ENCODE measurements at regions not wholly inside any gene's neighbourhood (a gene's known extent, or its start where the extent isn't known, plus 50 kb on each side); places are given as distances from the start of the nearest gene placed in this dataset.

- Histone ChIP-seq H3K4me3 (ENCODE audit: low read length) (no peak overlapping the region), H3K4me1 (ENCODE audit: insufficient read depth, low read length) (no peaks in the 10 kb centered on the region), H3K9me3 (ENCODE audit: low read length) (peaks cover 3% of the 10 kb centered on the region), H3K27me3 (ENCODE audit: insufficient read depth, low read length) (no peaks in the 10 kb centered on the region), H3K36me3 (ENCODE audit: insufficient read depth, low read length) (no peaks in the 10 kb centered on the region), H2AFZ (ENCODE audit: low read depth, low read length) (no peak overlapping the region)
These were observed 536.7 kb upstream of the TNP1 start for GRCh38 chr2:217396586-217396985.

DNA sequence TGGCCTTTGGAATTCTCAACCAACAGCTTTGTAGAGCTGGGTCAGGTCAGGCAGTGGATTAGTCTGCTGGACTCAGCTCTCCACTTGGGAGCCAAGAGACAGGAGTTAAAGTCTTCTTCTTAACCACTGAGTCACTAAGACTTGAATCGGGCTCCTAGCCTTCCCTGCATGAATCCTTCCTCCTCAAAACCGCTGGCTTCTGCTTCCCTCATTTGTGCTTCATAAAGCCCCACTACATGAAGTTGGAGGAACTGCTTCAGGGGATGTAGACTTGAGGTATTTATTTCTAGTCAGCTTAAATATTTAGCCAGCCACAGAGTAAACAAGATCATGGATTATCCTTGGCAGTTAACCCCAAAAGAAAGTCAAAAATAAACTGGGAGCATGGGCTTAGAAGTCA, 536.3 kb upstream of the TNP1 start:
- no peaks in the 10 kb centered on the region for H3K27me3 ChIP-seq (ENCODE audit: insufficient read depth, low read length)
- H3K9me3 ChIP-seq (ENCODE audit: low read length): peaks cover 3% of the 10 kb centered on the region
- H3K36me3 ChIP-seq (ENCODE audit: insufficient read depth, low read length): no peaks in the 10 kb centered on the region
- no peak overlapping the region for H2AFZ ChIP-seq (ENCODE audit: low read depth, low read length)
- H3K4me1 ChIP-seq (ENCODE audit: insufficient read depth, low read length): no peaks in the 10 kb centered on the region
- H3K4me3 ChIP-seq (ENCODE audit: low read length): no peak overlapping the region

- Histone ChIP-seq H3K4me1 (ENCODE audit: insufficient read depth, low read length) (no peaks in the 10 kb centered on the region), H3K9me3 (ENCODE audit: low read length) (peaks cover 9% of the 10 kb centered on the region), H3K4me3 (ENCODE audit: low read length) (no peak overlapping the region), H3K27me3 (ENCODE audit: insufficient read depth, low read length) (no peaks in the 10 kb centered on the region), H2AFZ (ENCODE audit: low read depth, low read length) (no peak overlapping the region), H3K36me3 (ENCODE audit: insufficient read depth, low read length) (no peaks in the 10 kb centered on the region)
These were observed 534.9 kb upstream of the TNP1 start for GRCh38 chr2:217394510-217395351.

- H3K4me3 ChIP-seq (ENCODE audit: low read length): no peak overlapping the region
- no peaks in the 10 kb centered on the region for H3K27me3 ChIP-seq (ENCODE audit: insufficient read depth, low read length)
- no peaks in the 10 kb centered on the region for H3K4me1 ChIP-seq (ENCODE audit: insufficient read depth, low read length)
- H3K9me3 ChIP-seq (ENCODE audit: low read length): peaks cover 9% of the 10 kb centered on the region
- no peaks in the 10 kb centered on the region for H3K36me3 ChIP-seq (ENCODE audit: insufficient read depth, low read length)
- no peak overlapping the region for H2AFZ ChIP-seq (ENCODE audit: low read depth, low read length)
These were observed 533.7 kb upstream of the TNP1 start for GRCh38 chr2:217393585-217394032.

DNA sequence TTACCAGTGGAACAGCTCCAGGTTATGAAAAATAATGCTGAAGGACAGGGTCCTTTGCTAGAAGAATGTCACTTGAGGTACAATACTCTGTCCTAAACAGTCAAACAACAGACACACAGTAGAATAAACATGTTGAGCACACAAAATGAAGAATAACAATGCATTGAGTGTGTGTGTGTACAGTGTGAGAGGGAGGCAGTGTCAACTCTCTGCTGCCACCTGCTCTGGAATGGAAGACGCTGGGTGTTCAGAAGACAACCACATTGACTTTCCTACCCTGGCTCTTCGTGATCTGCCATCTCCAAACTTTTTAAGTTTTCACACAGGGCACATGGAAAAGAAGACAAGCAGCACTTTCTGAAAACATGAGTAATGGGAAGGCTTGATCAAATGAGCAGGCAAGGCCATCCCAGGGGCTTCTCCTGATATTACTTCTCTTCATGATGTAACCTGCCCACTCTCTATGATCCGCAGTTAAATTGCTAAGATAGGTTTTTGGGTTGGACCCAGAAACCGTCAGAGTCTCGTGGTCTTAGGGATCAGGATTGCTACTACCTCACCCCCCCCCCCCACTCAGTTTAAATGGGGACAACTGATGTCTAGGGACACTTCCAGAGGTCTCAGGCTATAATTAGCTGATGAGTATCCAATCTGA, 533.2 kb upstream of the TNP1 start:
- Histone ChIP-seq H3K4me1 (ENCODE audit: insufficient read depth, low read length) (peaks cover under 1% of the 10 kb centered on the region), H3K36me3 (ENCODE audit: insufficient read depth, low read length) (no peaks in the 10 kb centered on the region), H3K9me3 (ENCODE audit: low read length) (peaks cover 9% of the 10 kb centered on the region), H3K27me3 (ENCODE audit: insufficient read depth, low read length) (no peaks in the 10 kb centered on the region), H3K4me3 (ENCODE audit: low read length) (no peak overlapping the region), H2AFZ (ENCODE audit: low read depth, low read length) (no peak overlapping the region)

DNA sequence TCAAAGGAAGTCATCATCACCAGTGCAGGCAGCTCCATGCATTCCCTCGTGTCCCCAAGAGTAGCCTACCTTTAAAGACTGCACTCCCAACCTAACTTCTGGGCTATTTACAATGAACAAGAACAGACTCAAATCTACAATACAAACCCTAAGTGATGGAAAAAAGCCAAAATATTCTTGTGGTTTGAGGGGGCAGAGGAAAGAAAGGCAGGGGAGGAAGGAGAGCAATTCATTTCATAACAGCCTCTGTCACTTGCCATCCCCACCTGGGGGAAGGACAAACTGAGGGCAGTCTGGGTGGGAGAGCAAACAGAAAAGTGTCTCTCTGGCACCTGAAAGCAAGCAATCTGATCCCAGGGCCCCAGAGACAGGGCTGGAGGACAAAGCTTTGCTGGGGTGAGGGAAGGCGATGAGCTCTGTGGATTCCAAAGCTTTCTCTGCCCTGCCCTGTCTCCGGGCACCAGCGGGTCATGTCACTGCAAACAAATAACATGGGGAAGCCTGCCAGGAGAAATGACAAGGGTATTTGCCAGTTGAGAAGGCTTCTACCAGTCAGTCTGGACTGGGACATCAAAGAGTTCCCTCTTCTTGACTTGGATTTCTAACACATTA, 528.0 kb upstream of the TNP1 start:
- H3K9me3 ChIP-seq (ENCODE audit: low read length): peaks cover 9% of the 10 kb centered on the region
- H3K4me3 ChIP-seq (ENCODE audit: low read length): no peak overlapping the region
- H3K4me1 ChIP-seq (ENCODE audit: insufficient read depth, low read length): peaks cover 4% of the 10 kb centered on the region
- no peak overlapping the region for H2AFZ ChIP-seq (ENCODE audit: low read depth, low read length)
- H3K36me3 ChIP-seq (ENCODE audit: insufficient read depth, low read length): no peaks in the 10 kb centered on the region
- H3K27me3 ChIP-seq (ENCODE audit: insufficient read depth, low read length): no peaks in the 10 kb centered on the region

DNA sequence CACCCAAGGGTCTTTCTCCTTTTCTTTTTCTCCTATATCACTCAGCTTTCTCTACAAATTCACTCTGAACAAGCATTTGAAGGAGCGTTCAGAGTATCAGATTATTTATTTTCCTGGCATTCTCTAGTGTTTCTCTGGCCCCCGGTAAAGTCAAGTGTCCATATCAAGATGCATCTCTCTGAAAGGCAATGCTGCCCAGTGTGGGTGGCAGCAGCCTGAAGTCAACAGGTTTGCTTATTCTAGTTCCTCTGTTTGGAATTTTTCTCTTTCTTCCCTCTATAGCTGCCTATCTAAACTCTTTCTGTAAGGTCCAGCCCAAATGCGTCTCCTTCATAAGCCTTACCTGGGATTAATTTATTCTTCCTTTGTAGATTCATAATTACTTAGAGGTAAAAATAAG, 526.2 kb upstream of the TNP1 start:
- Histone ChIP-seq H2AFZ (ENCODE audit: low read depth, low read length) (no peak overlapping the region), H3K4me3 (ENCODE audit: low read length) (no peak overlapping the region), H3K4me1 (ENCODE audit: insufficient read depth, low read length) (peaks cover 4% of the 10 kb centered on the region), H3K9me3 (ENCODE audit: low read length) (peaks cover 6% of the 10 kb centered on the region), H3K36me3 (ENCODE audit: insufficient read depth, low read length) (no peaks in the 10 kb centered on the region), H3K27me3 (ENCODE audit: insufficient read depth, low read length) (no peaks in the 10 kb centered on the region)

GRCh38 chr2:217383620-217384019, 523.8 kb upstream of the TNP1 start:
- H3K4me1 ChIP-seq (ENCODE audit: insufficient read depth, low read length): peaks cover 4% of the 10 kb centered on the region
- H3K36me3 ChIP-seq (ENCODE audit: insufficient read depth, low read length): no peaks in the 10 kb centered on the region
- no peak overlapping the region for H3K4me3 ChIP-seq (ENCODE audit: low read length)
- H3K9me3 ChIP-seq (ENCODE audit: low read length): no peaks in the 10 kb centered on the region
- no peaks in the 10 kb centered on the region for H3K27me3 ChIP-seq (ENCODE audit: insufficient read depth, low read length)
- H2AFZ ChIP-seq (ENCODE audit: low read depth, low read length): no peak overlapping the region

DNA sequence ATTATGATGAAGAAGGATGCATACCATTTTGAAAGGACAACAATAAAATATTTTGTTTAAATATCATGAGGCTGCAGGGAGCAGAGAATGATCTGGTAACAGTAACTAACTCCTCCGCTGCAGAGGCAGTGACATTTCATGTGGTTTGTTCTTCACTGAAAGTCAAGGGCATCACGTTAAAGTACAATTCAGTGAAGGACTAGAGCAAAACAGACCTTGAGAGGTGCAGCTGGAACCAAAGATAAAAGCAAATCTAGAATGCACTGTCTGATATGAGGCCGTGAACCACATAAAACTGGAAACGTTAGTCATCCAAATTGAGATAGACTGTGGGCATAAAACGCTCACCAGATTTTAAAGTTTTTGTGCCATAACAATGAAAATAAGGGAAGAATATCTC, 522.9 kb upstream of the TNP1 start:
- H2AFZ ChIP-seq (ENCODE audit: low read depth, low read length): no peak overlapping the region
- no peaks in the 10 kb centered on the region for H3K27me3 ChIP-seq (ENCODE audit: insufficient read depth, low read length)
- no peaks in the 10 kb centered on the region for H3K36me3 ChIP-seq (ENCODE audit: insufficient read depth, low read length)
- no peak overlapping the region for H3K4me3 ChIP-seq (ENCODE audit: low read length)
- no peaks in the 10 kb centered on the region for H3K9me3 ChIP-seq (ENCODE audit: low read length)
- H3K4me1 ChIP-seq (ENCODE audit: insufficient read depth, low read length): peaks cover under 1% of the 10 kb centered on the region

GRCh38 chr2:217379807-217380206, 519.9 kb upstream of the TNP1 start:
- no peaks in the 10 kb centered on the region for H3K27me3 ChIP-seq (ENCODE audit: insufficient read depth, low read length)
- H2AFZ ChIP-seq (ENCODE audit: low read depth, low read length): no peak overlapping the region
- H3K36me3 ChIP-seq (ENCODE audit: insufficient read depth, low read length): no peaks in the 10 kb centered on the region
- H3K4me1 ChIP-seq (ENCODE audit: insufficient read depth, low read length): no peaks in the 10 kb centered on the region
- H3K9me3 ChIP-seq (ENCODE audit: low read length): no peaks in the 10 kb centered on the region
- no peak overlapping the region for H3K4me3 ChIP-seq (ENCODE audit: low read length)

GRCh38 chr2:217372794-217373193, 512.9 kb upstream of the TNP1 start:
- no peak overlapping the region for H3K4me3 ChIP-seq (ENCODE audit: low read length)
- H3K36me3 ChIP-seq (ENCODE audit: insufficient read depth, low read length): no peaks in the 10 kb centered on the region
- H3K27me3 ChIP-seq (ENCODE audit: insufficient read depth, low read length): no peaks in the 10 kb centered on the region
- no peak overlapping the region for H2AFZ ChIP-seq (ENCODE audit: low read depth, low read length)
- H3K4me1 ChIP-seq (ENCODE audit: insufficient read depth, low read length): peaks cover 10% of the 10 kb centered on the region
- no peaks in the 10 kb centered on the region for H3K9me3 ChIP-seq (ENCODE audit: low read length)

- Histone ChIP-seq H3K36me3 (ENCODE audit: insufficient read depth, low read length) (no peaks in the 10 kb centered on the region), H3K27me3 (ENCODE audit: insufficient read depth, low read length) (no peaks in the 10 kb centered on the region), H3K4me3 (ENCODE audit: low read length) (no peak overlapping the region), H3K4me1 (ENCODE audit: insufficient read depth, low read length) (peaks cover 17% of the 10 kb centered on the region), H3K9me3 (ENCODE audit: low read length) (no peaks in the 10 kb centered on the region), H2AFZ (ENCODE audit: low read depth, low read length) (no peak overlapping the region)
These were observed 511.9 kb upstream of the TNP1 start for GRCh38 chr2:217371781-217372213.

- Histone ChIP-seq H3K4me3 (ENCODE audit: low read length) (no peak overlapping the region), H3K4me1 (ENCODE audit: insufficient read depth, low read length) (peaks cover 32% of the 10 kb centered on the region), H3K36me3 (ENCODE audit: insufficient read depth, low read length) (no peaks in the 10 kb centered on the region), H3K9me3 (ENCODE audit: low read length) (no peaks in the 10 kb centered on the region), H3K27me3 (ENCODE audit: insufficient read depth, low read length) (no peaks in the 10 kb centered on the region), H2AFZ (ENCODE audit: low read depth, low read length) (no peak overlapping the region)
These were observed 510.5 kb upstream of the TNP1 start for GRCh38 chr2:217370391-217370790.
